BE2C (cell line): ENCODE measurements at regions not wholly inside any gene's neighbourhood (a gene's known extent, or its start where the extent isn't known, plus 50 kb on each side); places are given as distances from the start of the nearest gene placed in this dataset.

Experiments
- DNase-seq: peaks from one replicate; pipeline ENCODE4 v3.0.0-alpha.2; 2020
- H3K27me3 ChIP-seq: fragments of 250-450 bp; sonication (Bioruptor Pico); 2 replicates; pipeline ENCODE4 v1.5.1; 2020; ENCODE audit warnings: mild to moderate bottlenecking
- H3K36me3 ChIP-seq: fragments of 250-450 bp; sonication (Bioruptor Pico); 2 replicates; pipeline ENCODE4 v1.5.1; 2020; ENCODE audit warnings: mild to moderate bottlenecking
- H3K4me1 ChIP-seq: fragments of 250-450 bp; sonication (Bioruptor Pico); 2 replicates; pipeline ENCODE4 v1.5.1; 2020
- H3K4me3 ChIP-seq: 2 replicates; pipeline ENCODE4 v1.5.1; 2011; ENCODE audit warnings: low read depth, low read length
- H3K9me3 ChIP-seq: fragments of 250-450 bp; sonication (Bioruptor Pico); 2 replicates; pipeline ENCODE4 v1.5.1; 2020
- TF ChIP-seq, protein P1 (sequence below): IDR thresholded peaks from 2 replicates; pipeline ENCODE4 v1.5.1; 2012; ENCODE audit warnings: mild to moderate bottlenecking, low read depth, low read length

DNA sequence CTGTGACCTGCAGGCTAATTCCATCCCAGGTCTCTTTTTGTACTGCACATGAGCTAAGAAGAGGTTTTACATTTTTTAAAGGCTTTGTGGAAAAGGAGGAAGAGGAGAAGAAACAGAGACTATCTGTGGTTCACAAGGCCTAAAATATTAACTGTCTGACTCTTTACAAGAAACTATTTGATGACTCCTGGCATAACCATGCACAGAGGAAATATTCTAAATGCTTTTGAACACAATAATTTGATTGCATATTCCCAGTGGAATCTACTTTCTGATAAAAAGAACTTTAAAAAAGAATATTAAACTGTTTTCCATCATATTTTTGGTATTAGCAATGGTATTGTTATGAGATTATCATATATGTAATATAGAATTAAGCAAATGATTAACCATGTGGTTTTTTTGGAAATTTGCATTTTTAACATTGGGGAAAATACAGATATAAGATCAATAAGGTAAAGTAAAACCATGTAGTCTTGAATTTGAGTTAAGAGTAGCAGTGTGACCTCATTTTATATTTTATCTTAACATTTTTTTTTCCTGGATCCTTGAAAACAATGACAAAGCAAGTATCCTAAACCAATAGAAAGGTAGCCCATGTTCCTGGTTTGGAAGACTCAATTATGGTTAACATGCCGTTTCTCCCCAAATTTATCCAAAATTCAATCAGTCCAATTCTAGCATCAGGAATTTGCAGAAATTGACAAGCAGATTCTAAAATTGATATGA lies 251.0 kb downstream of the UQCRFS1 start:
- TF ChIP-seq, protein P1, sequence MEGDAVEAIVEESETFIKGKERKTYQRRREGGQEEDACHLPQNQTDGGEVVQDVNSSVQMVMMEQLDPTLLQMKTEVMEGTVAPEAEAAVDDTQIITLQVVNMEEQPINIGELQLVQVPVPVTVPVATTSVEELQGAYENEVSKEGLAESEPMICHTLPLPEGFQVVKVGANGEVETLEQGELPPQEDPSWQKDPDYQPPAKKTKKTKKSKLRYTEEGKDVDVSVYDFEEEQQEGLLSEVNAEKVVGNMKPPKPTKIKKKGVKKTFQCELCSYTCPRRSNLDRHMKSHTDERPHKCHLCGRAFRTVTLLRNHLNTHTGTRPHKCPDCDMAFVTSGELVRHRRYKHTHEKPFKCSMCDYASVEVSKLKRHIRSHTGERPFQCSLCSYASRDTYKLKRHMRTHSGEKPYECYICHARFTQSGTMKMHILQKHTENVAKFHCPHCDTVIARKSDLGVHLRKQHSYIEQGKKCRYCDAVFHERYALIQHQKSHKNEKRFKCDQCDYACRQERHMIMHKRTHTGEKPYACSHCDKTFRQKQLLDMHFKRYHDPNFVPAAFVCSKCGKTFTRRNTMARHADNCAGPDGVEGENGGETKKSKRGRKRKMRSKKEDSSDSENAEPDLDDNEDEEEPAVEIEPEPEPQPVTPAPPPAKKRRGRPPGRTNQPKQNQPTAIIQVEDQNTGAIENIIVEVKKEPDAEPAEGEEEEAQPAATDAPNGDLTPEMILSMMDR, result no peak

DNA sequence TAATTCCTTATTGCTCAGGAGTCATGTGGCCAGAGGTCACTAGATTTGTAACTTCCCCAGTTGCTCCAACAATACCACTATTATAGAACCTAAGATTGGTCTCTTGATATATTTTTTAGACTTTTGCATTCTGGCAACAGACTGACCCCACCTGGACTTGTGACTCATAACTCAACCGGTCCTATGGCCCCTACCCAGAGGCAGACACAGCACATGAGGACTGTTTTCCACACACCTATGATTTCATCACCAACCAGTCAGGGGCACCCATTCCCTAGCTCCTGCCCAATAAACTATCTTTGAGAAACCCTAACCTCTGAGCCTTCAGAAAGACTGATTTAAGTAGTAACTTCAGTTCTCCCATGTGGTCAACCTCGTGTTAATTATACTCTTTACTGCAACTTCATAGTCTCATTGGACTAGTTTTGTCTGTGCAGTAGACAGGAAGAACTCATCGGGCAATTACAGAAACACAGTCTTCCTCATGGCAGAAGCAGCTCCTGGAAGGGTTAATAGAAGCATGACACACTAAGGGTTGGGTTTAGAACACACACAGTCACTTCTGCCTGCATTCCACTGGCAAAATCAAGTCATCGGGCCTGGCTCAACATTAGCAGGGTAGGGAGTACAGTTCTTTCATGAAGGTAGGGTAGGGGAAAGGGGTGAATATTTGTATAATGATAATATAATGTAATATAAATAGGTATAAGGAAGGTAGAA lies 251.8 kb downstream of the UQCRFS1 start:
- TF ChIP-seq, protein P1, result no peak
- Histone ChIP-seq H3K36me3 (no peaks in the 10 kb centered on the region), H3K9me3 (no peaks in the 10 kb centered on the region), H3K4me1 (no peaks in the 10 kb centered on the region), H3K27me3 (no peaks in the 10 kb centered on the region), H3K4me3 (no peak overlapping the region)
- DNase-seq, result no peak

More for the DNA sequence above, 251.0 kb downstream of the UQCRFS1 start:
- no peaks in the 10 kb centered on the region for H3K27me3 ChIP-seq
- H3K4me1 ChIP-seq, result no peaks in the 10 kb centered on the region
- no peaks in the 10 kb centered on the region for H3K36me3 ChIP-seq
- DNase-seq, result no peak
- no peaks in the 10 kb centered on the region for H3K9me3 ChIP-seq
- H3K4me3 ChIP-seq, result no peak overlapping the region

DNA sequence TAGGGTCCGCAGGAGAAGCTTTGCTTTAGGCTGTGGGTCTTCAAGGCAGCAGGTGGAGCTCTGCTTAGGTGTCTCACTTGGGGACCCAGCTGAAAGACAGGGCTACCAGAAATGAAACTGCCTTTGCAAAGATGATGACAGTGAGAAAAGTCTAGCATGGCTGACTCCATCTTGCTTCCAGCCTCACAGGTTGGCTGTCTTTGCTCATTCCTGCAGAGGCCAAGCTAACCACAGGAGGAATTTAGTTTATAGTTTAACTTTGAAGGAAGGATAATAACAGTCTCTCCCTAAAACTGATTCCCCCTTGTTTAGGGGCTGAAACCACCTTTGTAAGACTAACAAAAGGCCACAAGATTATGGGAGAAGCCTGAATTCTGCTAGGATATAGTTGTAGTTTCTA lies 252.4 kb downstream of the UQCRFS1 start:
- H3K9me3 ChIP-seq, result no peaks in the 10 kb centered on the region
- no peak for DNase-seq

DNA sequence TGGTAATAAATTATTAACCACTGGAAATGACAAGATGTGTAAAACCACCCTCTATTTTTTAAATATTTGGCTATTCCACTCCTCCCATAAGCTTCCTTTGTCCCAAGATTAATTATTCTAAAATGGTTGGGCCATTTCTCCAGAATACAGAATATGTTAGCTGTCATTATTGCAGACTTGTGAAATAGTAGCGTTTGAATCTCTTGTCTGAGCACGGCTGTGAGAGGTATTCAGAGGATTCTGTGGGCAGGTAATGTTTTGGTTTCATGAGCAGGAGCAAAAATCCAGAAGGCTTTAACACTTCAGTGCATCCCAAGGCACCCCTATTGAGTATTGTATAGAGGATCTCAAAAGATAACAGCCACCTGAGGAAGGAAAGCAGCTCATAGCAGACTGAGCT lies 256.0 kb downstream of the UQCRFS1 start:
- no peaks in the 10 kb centered on the region for H3K4me1 ChIP-seq
- no peaks in the 10 kb centered on the region for H3K36me3 ChIP-seq
- no peak overlapping the region for H3K4me3 ChIP-seq
- H3K27me3 ChIP-seq, result no peaks in the 10 kb centered on the region
- TF ChIP-seq, protein P1, result no peak
- no peaks in the 10 kb centered on the region; the same call in 1 of the 2 replicates for H3K9me3 ChIP-seq
- DNase-seq, result no peak

More for the DNA sequence above, 252.4 kb downstream of the UQCRFS1 start:
- Histone ChIP-seq H3K4me1 (no peaks in the 10 kb centered on the region), H3K36me3 (no peaks in the 10 kb centered on the region), H3K4me3 (no peak overlapping the region), H3K27me3 (no peaks in the 10 kb centered on the region)
- TF ChIP-seq, protein P1, result no peak

DNA sequence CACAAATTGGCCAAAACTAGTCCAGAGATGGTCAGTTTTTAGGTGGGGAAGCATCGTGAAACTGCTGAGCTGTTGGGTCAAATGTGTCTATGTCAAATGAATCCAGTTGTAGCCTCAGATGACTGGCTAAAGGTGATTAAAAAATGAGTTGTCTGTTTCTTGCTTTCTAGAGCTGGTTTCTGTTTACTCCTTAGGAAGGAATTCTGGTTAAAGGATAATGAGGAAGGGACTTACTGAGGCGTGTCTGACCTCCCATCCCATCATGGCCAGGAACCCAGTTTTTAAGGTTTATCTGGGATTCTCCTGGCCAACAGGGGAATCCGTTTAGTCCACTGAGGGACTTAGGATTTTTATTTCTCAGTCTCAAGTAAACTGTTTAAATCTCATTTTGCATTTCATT lies 256.5 kb downstream of the UQCRFS1 start:
- DNase-seq, result no peak
- TF ChIP-seq, protein P1, result no peak
- Histone ChIP-seq H3K36me3 (no peaks in the 10 kb centered on the region), H3K9me3 (no peaks in the 10 kb centered on the region; the same call in 1 of the 2 replicates), H3K4me1 (no peaks in the 10 kb centered on the region), H3K4me3 (no peak overlapping the region), H3K27me3 (no peaks in the 10 kb centered on the region)

DNA sequence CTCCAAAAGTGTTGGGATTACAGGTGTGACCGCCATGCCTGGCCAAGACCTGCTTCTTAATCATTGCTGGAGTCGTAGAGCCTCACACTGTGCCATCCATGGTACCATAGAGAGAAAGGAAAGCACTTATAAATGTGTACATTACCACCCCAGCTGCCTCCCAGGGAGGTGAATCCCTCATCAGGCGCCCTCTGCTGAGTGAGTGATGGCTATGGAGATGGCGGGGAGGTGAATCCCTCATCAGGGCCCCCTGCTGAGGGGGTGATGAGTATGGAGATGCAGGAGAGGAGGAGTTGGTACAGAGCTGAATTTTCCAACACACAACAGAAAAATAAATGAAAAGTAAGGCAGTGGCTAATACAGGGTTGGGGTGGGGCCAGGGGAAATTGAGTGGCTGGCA lies 263.4 kb downstream of the UQCRFS1 start:
- Histone ChIP-seq H3K27me3 (no peaks in the 10 kb centered on the region), H3K4me1 (no peaks in the 10 kb centered on the region), H3K9me3 (no peaks in the 10 kb centered on the region; the same call in 1 of the 2 replicates), H3K4me3 (no peak overlapping the region), H3K36me3 (no peaks in the 10 kb centered on the region)
- DNase-seq, result no peak
- TF ChIP-seq, protein P1, result no peak
